NCI-H526 treated with DMSO at 0.1 percent for 48 hours (cell line): ENCODE measurements at regions not wholly inside any gene's neighbourhood (a gene's known extent, or its start where the extent isn't known, plus 50 kb on each side); places are given as distances from the start of the nearest gene placed in this dataset.
A peak's percentile ranks its signal among the peaks of the same experiment; 100 is the strongest.
"Not testable (repeated sequence)": the region's sequence is repeated elsewhere in the genome, so short reads cannot be mapped to it uniquely, and the experiment has no call there.

Experiments
- DNase-seq: peaks from one replicate; lab custom pipeline; 2025; lab: John Stamatoyannopoulos, UW

DNA sequence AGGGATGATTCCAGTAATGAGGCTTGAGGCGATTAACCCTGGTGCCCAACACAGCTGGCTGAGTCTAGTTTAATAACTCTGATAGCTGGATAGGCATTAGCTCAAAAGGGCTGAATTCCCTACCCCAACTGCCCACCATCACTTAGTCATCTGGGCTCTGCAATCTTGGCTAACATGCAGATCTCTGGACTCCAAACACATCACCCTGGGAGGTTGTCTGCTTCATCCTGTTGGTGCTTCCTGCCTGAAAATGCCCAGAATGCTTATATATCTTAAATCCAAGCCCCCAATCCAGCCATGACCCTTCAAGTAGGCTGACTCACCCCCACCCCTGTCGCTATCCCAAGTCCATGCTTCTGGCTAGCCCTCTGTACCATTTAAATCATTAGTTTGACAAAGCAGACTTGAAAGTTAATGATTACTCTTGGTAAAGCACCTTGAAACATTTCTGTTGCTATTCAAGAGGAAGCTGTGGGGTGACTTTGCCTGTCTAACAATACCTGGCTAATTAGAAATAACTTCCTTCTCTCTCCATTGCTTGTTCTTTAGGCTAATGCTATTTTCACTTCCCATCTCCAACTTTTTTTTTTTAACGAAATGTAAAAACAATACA lies 107.0 kb upstream of the RORA start:
- DNase-seq, result no peak

DNA sequence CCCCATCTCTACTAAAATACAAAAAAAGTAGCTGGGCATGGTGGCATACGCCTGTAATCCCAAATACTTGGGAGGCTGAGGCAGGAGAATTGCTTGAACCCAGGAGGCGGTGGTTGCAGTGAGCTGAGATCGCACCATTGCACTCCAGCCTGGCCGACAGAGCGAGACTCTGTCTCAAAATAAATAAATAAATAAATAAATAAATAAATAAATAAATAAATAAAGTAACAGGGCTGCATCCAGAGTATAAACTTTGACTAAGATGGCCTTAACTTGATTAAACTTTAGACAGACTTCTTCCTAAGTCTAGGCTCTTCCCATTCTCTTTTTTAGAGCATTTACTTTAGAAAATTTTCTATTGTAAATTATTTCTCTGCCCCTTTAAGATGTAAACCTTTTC lies 105.6 kb upstream of the RORA start:
- DNase-seq, result not testable (repeated sequence)

- no peak for DNase-seq
Observed at GRCh38 chr15:61331019-61331418, 101.9 kb upstream of the RORA start.

- no peak for DNase-seq
Observed at GRCh38 chr15:61327019-61327631, 98.0 kb upstream of the RORA start.

DNA sequence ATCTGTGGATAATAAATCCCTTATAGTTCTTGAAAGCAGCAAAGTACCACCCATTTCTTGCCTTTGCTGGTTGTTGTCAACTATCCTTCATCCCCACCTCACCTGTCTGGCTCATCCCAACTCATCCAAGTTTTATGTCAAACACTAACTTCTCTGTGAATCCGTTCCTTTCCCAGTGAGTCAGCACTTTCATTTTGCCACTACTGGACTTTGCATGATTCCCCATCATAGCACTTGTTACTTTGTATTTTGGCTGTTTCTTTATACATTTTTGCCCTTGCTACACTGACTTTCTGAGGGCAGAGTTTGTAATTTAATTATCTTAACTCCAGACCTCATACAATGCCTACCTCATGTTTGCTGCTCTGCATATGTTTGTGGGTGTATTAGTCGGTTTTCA lies 90.8 kb upstream of the RORA start:
- no peak for DNase-seq

DNA sequence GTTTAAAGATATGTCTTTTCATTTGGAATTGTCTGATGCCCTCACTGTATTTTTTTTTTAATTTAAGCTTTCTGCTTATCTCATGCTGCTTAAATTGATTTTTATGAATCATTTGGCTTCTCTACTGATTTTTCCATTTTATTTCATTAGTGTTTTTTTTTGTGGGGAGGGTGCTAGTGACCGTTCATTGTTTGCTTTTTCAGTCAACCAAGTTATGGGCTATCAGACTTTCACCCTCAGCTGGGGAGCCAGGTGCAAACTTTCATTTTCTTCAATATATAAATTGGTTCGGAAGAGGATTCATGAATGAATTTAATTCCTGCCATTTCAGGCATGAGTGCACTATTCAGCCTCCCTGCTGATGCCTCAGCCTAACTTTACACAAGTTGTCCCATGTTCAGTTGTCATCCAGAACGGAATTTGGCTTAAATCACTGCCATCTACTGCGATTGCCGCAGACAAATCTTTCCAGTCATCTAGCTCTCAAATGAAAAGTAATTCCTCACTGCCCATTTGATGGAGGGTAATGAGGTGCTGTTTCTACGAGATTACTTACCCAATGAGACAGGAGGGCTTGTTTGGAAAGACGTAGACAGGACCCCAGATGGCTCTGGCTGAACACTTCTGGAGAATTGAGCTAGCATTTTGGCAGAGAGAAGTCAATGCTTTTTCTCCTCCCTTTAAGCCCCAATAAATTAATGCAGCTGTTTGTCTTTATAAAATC lies 89.9 kb upstream of the RORA start:
- no peak for DNase-seq

DNA sequence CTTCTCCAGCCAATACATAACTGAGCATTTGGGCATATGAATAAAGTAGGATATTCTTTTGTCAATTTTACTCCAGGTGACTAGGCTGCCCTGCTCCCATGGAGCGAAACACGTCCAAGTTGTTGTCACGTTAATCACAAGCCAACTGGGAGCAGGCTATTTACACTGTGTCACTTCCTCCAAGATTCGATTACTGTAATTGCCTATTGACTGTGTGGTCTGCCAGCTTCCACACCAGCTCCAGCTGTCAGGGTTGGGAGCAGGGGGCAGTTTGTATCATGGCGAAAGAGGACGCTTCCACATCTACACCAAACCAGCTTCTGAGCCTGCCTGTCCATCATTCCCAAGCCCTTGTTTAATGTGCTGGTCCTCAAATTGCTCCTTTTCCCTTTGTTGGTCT lies 89.2 kb upstream of the RORA start:
- DNase-seq, result no peak

DNA sequence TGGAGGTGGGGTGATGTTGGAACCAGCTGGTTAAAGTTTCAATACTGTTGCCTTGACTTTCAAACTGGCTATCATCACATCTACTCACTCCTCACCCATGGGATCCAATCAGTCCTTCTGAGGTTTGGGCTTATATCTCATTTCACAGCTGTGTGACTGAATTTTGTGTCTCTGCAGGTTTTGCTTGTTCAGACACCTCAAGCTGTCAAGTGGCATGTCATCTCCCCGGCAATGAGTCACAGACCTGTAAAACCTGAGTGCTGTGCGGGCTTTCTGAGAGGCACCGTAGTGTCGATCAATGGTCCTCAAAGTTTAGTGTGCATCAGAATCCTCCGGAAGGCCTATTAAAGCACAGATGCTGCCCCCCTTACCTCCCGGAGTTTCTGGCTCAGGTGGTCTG lies 86.4 kb upstream of the RORA start:
- no peak for DNase-seq

DNA sequence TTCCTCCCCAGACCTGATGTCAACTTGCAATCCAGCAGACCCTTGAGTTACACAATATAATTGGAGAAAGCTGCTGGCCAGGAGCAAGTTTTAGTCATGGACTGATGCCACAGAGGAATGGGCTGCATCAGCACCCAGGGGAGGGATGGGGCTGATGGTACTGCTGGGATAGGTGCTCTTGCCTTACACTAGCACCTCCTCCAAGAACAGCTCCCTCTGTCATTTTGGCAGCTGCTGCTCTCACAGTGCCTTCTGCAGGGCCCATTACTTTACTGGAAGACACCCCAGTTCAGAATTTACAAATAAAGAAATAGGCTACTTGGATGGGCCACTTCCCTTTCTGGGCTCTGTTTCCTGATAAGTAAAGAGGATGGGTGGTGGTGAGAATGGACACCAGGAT lies 85.3 kb upstream of the RORA start:
- no peak for DNase-seq

- no peak for DNase-seq
Observed at GRCh38 chr15:61309617-61310016, 80.5 kb upstream of the RORA start.

- peak; percentile 13 for DNase-seq
Observed at GRCh38 chr15:61309031-61309511, 80.0 kb upstream of the RORA start.

GRCh38 chr15:61308437-61308836 lies 79.3 kb upstream of the RORA start:
- no peak for DNase-seq

GRCh38 chr15:61307474-61307873 lies 78.4 kb upstream of the RORA start:
- no peak for DNase-seq

- no peak for DNase-seq
Observed at GRCh38 chr15:61301701-61302100, 72.6 kb upstream of the RORA start.

GRCh38 chr15:61299075-61299763 lies 70.1 kb upstream of the RORA start:
- no peak for DNase-seq

- no peak for DNase-seq
Observed at GRCh38 chr15:61295239-61295638, 66.1 kb upstream of the RORA start.

GRCh38 chr15:61282661-61283060 lies 53.6 kb upstream of the RORA start:
- DNase-seq, result no peak

DNA sequence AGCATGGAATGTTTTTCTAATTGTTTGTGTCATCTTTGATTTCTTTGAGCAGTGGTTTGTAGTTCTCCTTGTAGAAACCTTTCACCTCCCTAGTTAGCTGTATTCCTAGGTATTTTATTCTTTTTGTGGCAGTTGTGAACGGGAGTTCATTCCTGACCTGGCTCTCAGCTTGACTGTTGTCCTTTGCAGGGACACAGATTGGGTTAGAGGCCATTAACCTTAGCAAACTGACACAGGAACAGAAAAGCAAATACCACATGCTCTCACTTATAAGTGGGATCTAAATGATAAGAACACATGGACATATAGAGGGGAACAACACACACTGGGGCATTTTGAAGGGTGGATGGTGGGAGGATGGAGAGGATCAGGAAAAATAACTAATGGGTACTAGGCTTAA lies 52.2 kb upstream of the RORA start:
- no peak for DNase-seq
